Activated B cell treated with CpG ODN at 0.5 μM for 24 hours (primary cell): ENCODE measurements at regions not wholly inside any gene's neighbourhood (a gene's known extent, or its start where the extent isn't known, plus 50 kb on each side); places are given as distances from the start of the nearest gene placed in this dataset.

Source experiments
- ATAC-seq: fragments of 200-7000 bp; cut with Tn5 transposase; one replicate; pipeline ENCODE4 v1.10.0; 2021; ENCODE audit warnings: low read depth, mild to moderate bottlenecking, moderate library complexity
- CTCF ChIA-PET: fragments of 350-600 bp; sonication (Branson Sonifier 250); formaldehyde crosslinking; loops from one replicate; lab custom pipeline; 2021; ENCODE audit warnings: antibody characterized with exemption; lab: Charles Lee
- POLR2A ChIA-PET: fragments of 350-600 bp; sonication (Branson Sonifier 250); formaldehyde crosslinking; loops from one replicate; lab custom pipeline; 2021; ENCODE audit warnings: antibody characterized with exemption; lab: Charles Lee
- DNase-seq: peaks from one replicate; pipeline ENCODE4 v3.0.0; 2022
- H3K27ac Mint-ChIP-seq: one replicate; pipeline ENCODE4 v1.8.0; 2020; ENCODE audit warnings: mixed read lengths
- H3K27me3 Mint-ChIP-seq: one replicate; pipeline ENCODE4 v1.8.0; 2021; ENCODE audit warnings: mixed read lengths
- H3K36me3 Mint-ChIP-seq: one replicate; pipeline ENCODE4 v1.8.0; 2021; ENCODE audit warnings: low read depth, mixed read lengths
- H3K4me1 Mint-ChIP-seq: one replicate; pipeline ENCODE4 v1.8.0; 2021; ENCODE audit warnings: mixed read lengths
- H3K4me3 Mint-ChIP-seq: one replicate; pipeline ENCODE4 v1.8.0; 2020; ENCODE audit warnings: mild to moderate bottlenecking, mixed read lengths
- H3K9me3 Mint-ChIP-seq: one replicate; pipeline ENCODE4 v1.8.0; 2020; ENCODE audit warnings: mixed read lengths
- CTCF ChIP-seq: fragments of 200-600 bp; IDR thresholded peaks from one replicate; pipeline ENCODE4 v1.8.0; 2022; ENCODE audit warnings: antibody characterized with exemption, mild to moderate bottlenecking
- intact Hi-C: fragments of 100-400 bp; cut with micrococcal nuclease; formaldehyde crosslinking; loops from one replicate; pipeline ENCODE4 v1.15.1; 2024

- POLR2A ChIA-PET, result no interaction called here
- H3K4me3 Mint-ChIP-seq, result no peak overlapping the region
- H3K27me3 Mint-ChIP-seq, result no peaks in the 10 kb centered on the region
- intact Hi-C loops, result no loop called here
- DNase-seq (no peak), ATAC-seq (no peak)
- peaks cover 13% of the 10 kb centered on the region for H3K9me3 Mint-ChIP-seq
- H3K27ac Mint-ChIP-seq, result no peak overlapping the region
- CTCF ChIA-PET, result no interaction called here
- H3K4me1 Mint-ChIP-seq, result no peaks in the 10 kb centered on the region
- no peak for TF ChIP-seq CTCF
- no peaks in the 10 kb centered on the region for H3K36me3 Mint-ChIP-seq
These were observed 222.4 kb downstream of the HHIP start for GRCh38 chr4:144868309-144868708.

GRCh38 chr4:144872508-144873225, 225.3 kb downstream of the ANAPC10 start:
- no peak for DNase-seq
- Mint-ChIP-seq H3K36me3 (no peaks in the 10 kb centered on the region), H3K4me3 (no peak overlapping the region), H3K27ac (no peak overlapping the region), H3K27me3 (no peaks in the 10 kb centered on the region), H3K9me3 (peaks cover 2% of the 10 kb centered on the region), H3K4me1 (no peaks in the 10 kb centered on the region)
- ATAC-seq, result no peak
- intact Hi-C loops, result no loop called here
- no peak for TF ChIP-seq CTCF
- ChIA-PET POLR2A (no interaction called here), CTCF (no interaction called here)

GRCh38 chr4:144873226-144873990, 224.6 kb downstream of the ANAPC10 start:
- intact Hi-C loops, result no loop called here
- DNase-seq (no peak), ATAC-seq (no peak)
- ChIA-PET POLR2A (no interaction called here), CTCF (no interaction called here)
- no peaks in the 10 kb centered on the region for H3K27me3 Mint-ChIP-seq
- H3K36me3 Mint-ChIP-seq, result no peaks in the 10 kb centered on the region
- H3K4me3 Mint-ChIP-seq, result no peak overlapping the region
- H3K9me3 Mint-ChIP-seq, result no peaks in the 10 kb centered on the region
- no peak for TF ChIP-seq CTCF
- no peaks in the 10 kb centered on the region for H3K4me1 Mint-ChIP-seq
- H3K27ac Mint-ChIP-seq, result no peak overlapping the region

DNA sequence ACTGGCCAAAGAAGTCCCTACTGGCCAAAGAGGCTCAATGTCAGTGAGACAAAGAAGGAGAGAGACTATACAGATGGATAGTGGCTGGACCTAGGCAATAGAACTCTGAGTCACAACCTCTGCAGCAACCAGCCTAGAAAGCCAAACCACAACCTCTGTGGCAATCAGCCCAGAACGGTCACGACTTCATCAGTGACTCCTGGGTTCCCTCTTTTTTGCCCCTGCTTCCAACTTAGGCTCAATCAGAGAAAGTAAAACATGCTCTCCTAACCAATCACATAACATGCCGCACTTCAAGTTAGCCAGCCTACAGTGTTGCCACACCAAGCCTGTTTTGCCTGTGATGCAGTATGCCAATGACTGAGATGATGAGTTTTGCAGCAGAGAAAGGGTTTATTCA, 203.4 kb downstream of the ANAPC10 start:
- no peak for DNase-seq
- no peaks in the 10 kb centered on the region for H3K4me1 Mint-ChIP-seq
- ChIA-PET CTCF (no interaction called here), POLR2A (no interaction called here)
- no peak for TF ChIP-seq CTCF
- intact Hi-C loops, result no loop called here
- no peak for ATAC-seq
- no peaks in the 10 kb centered on the region for H3K27me3 Mint-ChIP-seq
- H3K9me3 Mint-ChIP-seq, result peaks cover 2% of the 10 kb centered on the region
- H3K36me3 Mint-ChIP-seq, result no peaks in the 10 kb centered on the region
- H3K4me3 Mint-ChIP-seq, result no peak overlapping the region
- no peak overlapping the region for H3K27ac Mint-ChIP-seq

DNA sequence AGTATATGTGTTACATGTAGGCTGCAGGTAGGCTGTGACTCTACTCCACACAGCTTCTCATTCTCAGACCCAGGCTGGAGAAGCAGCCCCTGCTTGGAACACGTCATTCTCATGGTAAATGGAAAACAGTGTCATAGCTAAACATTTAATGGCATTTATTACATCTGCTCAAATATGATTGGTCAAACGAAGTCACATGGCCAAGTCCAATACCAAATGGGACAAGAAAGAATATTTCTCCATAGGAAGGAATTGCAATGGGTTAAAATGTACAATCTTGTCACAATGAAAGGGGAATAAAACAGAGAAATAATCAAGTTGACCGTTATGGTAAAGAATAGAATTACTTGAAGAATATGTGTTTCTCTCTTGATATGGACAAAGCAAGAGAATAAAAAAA, 198.6 kb downstream of the ANAPC10 start:
- Mint-ChIP-seq H3K9me3 (peaks cover 2% of the 10 kb centered on the region), H3K4me1 (no peaks in the 10 kb centered on the region), H3K4me3 (no peak overlapping the region), H3K27me3 (no peaks in the 10 kb centered on the region), H3K27ac (no peak overlapping the region), H3K36me3 (no peaks in the 10 kb centered on the region)
- ChIA-PET POLR2A (no interaction called here), CTCF (no interaction called here)
- no peak for TF ChIP-seq CTCF
- intact Hi-C loops, result no loop called here
- no peak for DNase-seq
- ATAC-seq, result no peak
